HG03103 (cell line): ENCODE measurements at regions not wholly inside any gene's neighbourhood (a gene's known extent, or its start where the extent isn't known, plus 50 kb on each side); places are given as distances from the start of the nearest gene placed in this dataset.

Source experiments
- ATAC-seq: cut with Tn5 transposase; IDR thresholded peaks from one replicate; pipeline ENCODE4 v1.9.1; 2021; ENCODE audit warnings: low read depth; ENCODE audit not compliant: unreplicated experiment

DNA sequence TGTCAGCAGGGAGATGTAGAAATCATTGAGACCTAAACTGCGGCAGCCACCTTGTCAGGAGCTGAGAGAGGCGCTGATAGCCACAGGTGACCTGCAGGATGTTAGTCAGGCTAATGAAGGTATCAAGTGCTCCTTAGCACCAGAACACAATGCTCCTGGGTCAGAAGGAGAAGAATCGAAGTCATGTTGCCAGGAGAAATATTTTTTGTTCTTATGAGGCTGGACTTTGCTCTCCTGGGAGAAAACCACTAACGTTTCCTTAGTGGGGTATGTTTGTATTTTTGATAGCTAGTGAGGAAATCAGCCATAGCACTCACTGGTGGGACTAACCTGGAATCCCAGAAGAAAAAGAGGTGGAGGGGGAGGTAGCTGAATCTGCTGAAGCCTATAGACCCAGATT is 120.9 kb upstream of the LRFN2 start:
- ATAC-seq, result no peak

DNA sequence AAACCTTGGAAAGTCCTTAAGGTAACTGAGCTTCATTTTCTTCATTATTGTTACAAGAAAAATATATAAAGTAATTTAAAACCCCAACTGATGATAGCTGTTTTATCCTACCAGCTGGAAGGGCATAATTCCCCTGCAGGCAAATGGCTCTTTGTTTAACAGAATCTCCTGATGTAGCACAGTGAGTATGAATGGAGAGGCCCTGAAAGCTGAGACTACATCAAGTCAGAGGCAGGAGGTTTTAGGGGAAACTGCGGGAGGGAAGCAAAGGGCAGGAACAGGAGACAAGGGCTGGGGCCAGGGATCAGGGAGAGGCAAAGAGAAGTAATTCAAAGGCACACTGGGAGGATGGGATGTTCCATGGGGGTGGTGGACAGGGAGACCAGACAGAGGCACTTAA is 119.0 kb upstream of the LRFN2 start:
- ATAC-seq, result no peak

DNA sequence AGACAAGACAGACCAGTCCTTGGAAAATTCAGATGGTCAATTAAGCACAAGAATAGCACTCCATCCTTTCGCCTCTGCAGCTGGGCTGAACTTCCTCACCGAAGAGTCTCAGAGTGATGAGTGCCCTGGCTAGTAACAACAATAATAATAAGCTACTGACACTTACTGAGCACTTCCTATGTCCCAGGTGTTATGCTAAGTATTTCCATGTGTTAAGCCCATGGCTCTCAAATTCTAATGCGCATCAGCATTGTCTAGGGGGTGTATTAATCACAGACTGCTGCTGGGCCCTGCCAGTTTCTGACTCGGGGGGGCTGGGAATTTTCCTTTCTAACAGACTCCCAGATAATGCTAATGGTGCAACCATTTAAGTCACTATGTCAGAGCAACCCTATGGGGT is 118.2 kb upstream of the LRFN2 start:
- no peak for ATAC-seq

DNA sequence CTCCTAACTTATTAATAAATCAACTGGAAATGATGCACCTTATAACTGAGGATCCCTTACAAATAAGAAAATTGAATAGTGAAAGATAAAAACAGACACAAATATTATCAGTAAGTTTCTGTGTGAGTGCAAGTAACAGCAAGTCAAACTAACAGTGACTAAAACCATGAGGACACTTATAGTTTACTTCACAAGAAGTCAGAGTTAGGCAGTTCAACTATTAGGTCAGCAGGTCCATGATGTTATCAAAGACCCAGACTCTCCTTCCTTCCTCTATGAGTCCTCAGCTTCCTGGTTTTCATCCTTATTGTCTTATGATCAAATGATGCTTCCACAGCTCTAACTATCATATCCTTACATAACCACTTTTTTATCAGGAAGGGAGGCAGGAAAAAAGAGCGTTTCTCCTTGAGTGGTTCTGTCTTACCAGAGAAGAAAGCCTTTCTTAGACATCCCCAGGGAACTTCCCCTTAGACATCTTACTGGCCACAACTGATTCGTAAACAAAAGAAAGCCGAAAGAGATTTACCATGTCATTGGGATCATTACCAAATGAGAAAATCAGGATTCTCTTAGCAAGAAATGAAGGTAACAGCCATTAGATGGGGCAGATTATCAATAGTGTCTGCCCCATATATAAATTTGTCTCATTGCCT is 114.3 kb upstream of the LRFN2 start:
- ATAC-seq, result no peak

DNA sequence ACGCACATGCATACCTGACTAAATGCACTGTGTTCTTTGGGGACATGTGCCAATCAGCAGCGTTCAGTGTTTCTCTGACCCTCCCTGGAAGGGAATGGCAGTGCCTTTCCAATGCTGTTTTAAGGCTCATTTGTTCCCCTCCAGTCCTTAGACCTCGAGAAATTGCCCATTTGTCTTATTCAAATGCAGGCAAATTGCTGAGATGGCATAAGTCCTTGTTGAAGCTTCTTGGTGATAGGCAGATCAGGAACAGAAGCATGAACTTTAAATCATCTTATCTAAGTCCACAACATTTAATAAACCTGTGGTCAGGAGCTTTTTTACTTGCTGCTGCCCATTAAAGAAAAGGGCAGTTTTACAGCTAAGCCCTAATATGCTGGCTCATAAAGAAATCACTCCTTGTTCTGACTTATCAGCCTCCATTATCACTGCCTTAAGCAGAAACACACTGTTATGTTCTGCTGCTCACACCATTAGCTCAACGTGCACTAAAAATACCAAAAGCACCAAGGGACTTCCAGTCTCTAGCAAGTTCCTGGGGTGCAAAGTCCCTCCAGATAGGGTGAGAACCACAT is 112.9 kb upstream of the LRFN2 start:
- ATAC-seq, result no peak

DNA sequence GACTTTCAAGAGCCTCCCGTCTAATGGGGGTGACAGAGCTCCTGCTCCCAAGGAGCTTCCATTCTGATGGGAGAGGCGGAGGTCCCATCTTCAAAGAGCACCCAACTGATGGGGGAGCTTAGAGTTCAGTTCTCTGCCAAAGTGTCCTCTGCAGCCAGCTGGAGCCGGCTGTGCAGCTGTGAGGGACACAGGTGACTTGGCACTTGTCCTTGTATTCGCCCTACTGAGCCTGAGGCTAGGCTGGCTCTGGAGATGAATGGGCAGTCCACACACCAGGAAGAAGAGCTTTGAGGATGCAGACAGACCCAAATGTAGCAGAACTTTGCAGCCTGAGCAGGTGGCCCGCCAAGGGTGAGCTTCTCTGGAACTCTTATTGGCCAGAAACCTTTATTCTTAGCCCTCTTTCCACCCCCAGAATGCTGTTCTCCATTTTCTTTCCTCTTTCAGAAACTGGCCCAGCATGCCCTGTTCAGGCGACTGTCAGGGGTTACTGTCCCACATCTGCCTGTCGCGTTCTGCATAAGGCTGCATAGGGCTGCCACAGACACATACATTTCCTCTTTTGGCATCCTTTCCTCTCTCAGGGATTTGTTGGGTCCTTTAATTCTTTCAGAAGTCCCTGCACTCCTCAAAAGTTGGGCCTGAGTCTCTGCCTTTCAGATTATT is 108.7 kb upstream of the LRFN2 start:
- no peak for ATAC-seq

DNA sequence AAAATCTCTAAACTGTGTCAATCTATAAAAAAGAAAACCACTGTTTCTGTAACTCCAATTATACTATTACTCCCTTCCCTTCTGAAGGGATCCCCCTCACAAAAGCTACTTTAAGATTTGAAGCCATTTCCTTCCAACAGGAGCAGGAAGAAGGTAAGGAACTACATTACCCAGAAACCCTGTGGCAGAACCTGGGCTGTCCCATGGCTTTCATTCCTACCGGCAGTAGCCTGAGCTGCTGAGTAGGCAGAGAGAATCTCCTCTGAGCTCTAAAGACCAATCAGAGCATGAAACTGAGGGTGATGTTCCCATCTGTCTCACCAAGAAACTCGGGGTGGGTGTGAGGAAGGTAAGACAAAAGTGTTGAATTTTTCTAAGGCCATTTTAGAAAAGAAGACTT is 108.0 kb upstream of the LRFN2 start:
- no peak for ATAC-seq

DNA sequence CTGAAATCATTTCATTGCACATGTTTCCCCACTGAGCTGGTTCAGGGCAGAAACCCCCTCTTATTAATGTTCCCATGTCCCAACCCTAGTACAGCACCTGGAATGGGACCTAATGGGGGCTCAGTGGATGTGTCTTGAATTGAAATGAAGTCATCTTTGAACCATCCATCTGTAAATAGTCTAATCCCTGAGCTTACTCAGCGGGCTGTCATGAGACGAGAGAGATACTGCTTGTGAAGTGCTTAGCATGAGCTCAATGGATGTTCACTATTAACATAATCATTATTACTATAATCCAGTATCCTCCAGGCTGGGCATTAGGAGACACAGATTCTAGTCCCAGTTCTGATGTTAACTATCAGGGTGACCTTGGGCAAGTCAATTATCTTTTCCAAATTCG is 106.6 kb upstream of the LRFN2 start:
- ATAC-seq, result no peak

DNA sequence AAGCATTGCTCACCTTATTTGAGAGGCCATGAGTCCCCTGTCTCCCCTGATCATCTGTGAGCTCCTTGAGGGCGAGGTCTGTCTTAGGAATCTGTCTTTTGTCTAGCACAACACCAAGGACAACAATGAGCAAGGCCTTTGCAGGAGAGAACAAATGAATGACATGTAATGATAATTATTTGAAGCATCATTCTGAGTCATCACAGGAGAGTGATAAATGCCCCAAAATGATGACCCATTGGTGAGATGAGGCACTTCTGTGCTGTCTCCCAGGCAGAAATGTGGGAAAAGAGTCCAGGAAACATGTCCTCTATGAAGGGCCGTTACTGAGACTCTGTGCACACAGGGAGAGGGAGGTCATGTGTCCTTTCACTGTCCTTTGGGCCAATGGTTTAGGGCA is 105.2 kb upstream of the LRFN2 start:
- ATAC-seq, result no peak

DNA sequence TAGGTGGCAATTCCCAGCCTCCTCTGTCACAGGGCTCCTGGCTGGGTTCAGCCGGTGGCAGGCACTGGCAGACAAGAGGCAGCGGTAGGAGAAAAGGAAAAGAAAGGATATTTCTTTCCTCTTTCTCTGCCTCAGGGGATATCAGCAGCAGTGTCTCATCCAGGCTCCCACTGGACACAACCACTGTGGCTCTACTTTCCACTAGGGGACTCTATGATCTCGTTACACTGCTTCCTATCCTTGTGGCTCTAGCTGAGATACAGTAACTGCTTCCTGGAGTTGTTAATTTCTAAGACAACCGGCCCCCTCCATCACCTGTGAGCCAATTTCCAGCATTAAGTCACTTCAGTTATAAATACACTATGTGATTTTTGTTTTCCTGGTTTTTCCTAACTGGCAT is 102.0 kb upstream of the LRFN2 start:
- no peak for ATAC-seq

DNA sequence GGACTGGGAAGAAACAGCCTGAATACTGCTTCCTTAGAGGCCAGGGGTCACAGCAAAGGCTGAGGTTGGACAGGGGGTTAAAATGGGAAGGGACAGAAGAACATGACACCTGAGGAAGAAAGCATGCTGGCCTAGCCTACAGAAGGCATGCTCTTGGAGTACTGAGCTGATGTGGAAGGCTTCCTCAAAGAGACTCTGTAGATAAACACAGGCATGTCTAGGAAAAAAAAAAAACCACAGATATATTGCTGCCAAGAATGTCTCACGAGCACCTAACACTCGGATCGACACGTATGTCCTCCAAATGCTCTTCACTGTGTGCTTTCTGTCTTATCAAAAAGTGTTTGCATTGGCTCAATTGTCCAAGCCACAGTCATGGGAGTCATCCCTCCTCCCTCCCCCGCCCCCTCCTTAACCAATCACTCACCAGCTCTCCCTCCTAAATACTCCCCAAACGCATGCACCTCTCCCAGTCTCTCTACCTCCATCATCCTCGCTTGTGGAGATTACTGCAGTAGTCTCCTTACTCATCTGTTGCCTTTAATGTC is 101.1 kb upstream of the LRFN2 start:
- ATAC-seq, result no peak

DNA sequence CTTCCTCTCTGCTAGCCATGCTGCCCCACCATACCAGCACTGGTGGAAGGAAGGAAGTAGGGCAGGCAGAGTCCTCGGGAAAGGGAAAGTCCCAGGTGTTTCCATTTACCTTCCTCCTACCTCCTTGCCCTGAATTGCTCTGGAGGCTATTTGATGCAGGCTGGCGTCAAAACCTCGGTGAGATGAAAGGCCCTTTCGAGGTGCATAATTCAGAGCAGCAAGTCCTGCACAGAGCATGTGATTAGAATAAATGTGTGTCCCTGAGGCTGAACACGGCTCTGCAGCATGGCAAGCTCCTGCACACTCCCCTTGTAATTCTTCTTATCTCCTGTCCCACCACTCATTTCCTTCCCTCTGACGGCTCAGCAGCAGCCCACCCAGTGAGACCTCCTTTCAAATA is 98.7 kb upstream of the LRFN2 start:
- ATAC-seq, result no peak

DNA sequence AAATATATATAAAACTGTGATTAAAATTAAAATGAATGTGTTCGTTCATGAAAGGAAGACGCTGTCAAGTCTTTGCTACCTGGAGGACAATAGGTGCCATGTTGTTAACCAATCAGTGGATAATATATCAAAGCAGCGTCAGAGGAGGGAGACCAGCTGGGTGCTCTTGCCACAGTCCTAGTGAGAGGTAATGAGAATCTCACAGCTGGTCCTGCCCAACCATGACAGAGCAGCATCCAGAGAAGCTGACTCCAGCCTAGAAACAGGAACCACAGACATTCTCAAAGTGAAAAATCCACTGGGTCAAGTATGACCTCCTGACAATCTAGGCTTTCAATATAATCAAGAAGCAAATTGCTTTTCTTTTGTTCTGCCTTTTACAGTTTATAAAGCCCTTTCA is 94.5 kb upstream of the LRFN2 start:
- ATAC-seq, result no peak

DNA sequence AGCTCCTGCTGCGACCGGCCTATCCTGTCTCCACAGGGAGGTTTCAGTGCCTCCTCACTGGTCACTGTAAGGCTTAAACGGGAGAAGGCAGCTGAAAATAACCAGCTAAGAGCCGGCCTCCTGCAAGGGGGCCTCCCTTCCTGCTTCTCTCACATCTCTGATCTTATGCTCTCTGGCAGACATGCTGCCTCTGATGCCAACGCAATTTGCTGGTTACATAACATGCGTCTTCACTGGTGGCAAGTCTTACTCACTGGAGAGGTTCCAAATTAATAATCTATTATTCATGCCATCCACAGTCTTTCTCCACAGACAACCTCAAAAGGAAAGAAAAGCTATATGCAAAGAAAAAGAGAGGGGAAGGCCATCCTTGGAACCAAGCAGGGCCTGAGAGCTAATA is 91.8 kb upstream of the LRFN2 start:
- ATAC-seq, result no peak

DNA sequence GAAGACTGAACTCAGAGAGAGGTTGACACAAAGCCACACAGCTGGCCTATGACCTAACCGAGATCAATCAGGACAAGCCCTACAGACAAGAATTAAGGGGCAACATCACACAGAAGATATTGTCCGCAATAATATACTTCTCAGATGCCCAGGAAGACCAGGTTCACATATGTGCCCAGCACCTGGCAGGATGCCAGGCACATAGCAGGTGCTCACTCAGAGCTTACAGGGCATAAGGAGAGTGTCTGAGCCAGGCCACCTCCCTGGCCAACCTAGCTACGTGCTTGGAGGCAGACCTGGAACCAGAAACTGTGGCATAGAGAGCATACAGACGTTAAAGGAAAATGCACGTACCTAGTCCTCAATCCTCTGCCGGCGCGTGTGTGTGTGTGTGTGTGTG is 87.0 kb upstream of the LRFN2 start:
- ATAC-seq, result no peak

DNA sequence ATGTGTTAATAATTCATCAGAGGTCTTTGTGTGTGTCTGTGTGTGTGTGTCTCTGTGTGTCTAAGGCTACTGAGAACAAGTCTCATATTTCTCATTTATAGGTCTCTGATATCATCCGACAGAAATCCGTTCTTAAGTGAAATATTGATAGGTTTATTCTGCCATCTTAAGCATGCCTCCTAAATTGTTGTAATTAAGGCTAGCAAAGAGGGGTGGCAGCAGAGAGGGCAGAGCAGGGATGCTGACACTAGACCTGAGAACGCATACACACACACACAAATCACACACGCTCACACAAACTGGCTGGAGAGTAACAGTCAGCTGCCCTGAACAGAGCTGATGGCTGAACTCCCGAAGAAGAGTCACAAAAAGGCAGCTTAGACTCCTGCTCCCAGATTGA is 84.9 kb upstream of the LRFN2 start:
- no peak for ATAC-seq

DNA sequence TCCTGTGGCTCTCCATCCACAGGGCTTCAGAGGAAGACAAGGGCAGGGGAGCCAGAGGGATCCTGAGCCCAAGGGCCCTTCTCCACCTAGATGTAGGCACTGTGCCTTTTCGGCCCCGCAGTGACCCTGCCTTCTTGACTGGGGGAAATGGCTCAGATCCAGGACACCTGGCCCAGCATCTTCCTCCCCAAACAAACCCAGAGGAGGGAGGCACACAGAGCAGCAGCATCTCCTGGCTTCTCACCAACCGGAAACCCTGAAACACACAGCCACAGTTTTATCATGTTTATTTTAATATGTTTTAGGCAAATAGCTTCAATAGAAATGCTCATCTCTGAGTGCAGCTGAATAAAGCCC is 84.5 kb upstream of the LRFN2 start:
- no peak for ATAC-seq

DNA sequence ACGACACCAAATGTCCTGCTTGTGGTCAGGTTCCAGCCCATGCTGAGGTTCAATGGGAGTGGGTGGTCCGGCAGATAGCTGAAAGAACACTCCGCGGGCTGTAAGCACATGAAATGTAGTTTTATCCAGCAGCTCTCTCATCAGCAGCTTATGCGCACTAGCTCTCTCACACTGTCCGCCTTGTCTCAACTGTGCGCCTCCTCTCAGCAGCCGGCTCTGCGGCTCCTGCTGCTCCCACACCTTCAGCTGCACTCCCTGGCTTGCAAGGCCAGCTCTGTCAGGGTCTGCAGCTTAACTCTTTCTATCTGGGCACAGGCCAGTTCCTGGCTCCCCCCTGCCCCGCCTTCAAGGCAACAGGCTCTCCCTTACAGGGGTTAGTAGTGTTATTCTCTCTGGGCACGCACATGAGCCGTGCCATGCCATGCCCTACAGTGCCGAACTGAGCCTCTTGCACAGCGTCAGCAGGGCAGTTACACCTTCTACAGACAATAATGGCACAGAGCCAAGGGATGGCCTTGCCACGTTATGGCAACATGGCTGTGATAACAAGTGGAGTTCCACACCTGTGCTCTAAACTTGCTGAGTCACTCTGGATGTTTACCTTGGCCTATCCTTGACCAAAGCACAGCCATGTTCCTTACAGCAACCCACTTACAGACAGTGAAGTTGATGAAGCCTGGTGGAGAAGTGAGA is 84.0 kb upstream of the LRFN2 start:
- no peak for ATAC-seq

DNA sequence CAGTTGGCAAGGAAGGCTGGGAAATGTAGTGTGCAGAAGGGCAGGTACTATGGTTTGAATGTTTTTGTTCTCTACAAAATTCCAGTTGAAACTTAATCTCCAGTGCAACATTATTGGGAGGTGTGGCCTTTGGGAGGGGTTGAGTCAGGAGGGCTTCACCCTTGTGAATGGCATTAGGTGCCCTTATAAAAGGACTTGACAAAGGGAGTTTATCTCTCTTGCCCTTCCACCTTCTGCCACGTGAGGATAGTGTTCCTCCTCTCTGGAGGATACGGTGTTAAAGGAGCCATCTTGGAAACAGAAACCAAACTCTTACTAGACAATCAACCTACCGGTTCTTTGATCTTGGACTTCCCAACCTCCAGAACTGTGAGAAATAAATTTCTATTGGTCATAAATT is 82.2 kb upstream of the LRFN2 start:
- no peak for ATAC-seq

DNA sequence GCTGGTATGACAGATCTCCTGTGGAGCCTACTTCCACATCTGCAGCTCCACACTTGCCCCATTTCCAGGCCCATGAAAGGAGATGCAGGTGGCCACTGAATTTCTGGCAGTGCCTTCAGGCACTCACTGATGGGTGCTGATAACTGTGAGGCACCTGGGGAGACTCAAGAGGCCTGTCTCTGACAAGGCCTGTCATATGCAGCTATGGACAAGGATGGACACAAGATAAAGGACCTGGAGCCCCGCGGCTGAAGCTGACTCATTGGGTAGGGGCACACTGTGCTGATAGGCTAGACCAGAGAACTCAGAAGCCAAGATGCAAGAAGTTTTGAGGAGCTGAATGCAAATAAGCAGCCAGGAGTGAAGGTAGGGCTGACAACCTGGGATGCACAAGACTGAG is 81.0 kb upstream of the LRFN2 start:
- no peak for ATAC-seq

DNA sequence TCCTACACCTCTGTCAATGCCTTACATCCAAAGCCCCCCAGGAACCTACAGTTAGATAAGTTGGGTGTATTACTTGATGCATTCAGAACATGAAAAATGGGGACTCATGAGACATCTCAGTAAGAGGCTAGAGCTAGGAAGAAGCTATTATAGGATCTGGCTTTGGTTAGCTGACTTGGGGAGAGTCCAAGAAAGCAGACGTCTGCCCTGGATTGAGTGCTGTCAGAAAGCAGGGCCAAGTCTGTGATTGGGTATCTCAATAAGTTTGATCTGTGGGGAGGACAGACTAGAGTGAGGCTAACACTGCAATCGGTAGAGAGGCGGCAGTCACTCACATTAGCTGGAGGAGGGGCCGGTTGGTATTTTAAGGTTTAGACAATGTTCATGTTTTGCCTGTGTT is 79.4 kb upstream of the LRFN2 start:
- no peak for ATAC-seq

DNA sequence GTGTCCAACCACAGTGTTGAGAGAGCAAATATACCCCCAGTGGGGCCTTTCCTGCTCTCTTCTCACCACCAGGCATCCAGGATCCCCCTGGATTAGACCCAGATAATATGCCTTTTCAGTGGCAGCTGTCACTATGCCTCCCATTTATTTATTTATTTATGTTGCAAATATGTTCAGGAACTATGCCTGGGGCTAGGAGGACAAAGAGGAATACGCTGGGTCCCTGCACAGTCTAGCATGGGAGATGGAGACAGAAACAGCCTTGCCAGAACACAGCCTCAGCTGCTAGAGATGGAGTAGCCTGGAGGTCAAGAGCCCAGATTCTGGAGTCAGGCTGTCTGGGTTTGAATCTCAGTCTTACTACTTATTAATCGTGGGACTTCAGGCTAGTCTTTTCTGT is 74.6 kb upstream of the LRFN2 start:
- no peak for ATAC-seq
